Testis (tissue), 2 donors: ENCODE measurements at regions not wholly inside any gene's neighbourhood (a gene's known extent, or its start where the extent isn't known, plus 50 kb on each side); places are given as distances from the start of the nearest gene placed in this dataset.

Source experiments
- CTCF ChIP-seq, 3 experiments: fragments of 450-650 bp in 2 of 3; fragments of 200-600 bp in 1 of 3; sonication (generic) in 1 of 3; IDR thresholded peaks; one replicate each; pipeline ENCODE4 v1.5.1; 2016 to 2019; ENCODE audit warnings: antibody characterized with exemption in 3 of 3, mild to moderate bottlenecking in 2 of 3, moderate library complexity in 1 of 3
- POLR2A ChIP-seq: fragments of 450-650 bp; IDR thresholded peaks from one replicate; pipeline ENCODE4 v1.6.1; 2017; ENCODE audit warnings: antibody characterized with exemption, mild to moderate bottlenecking, moderate library complexity

DNA sequence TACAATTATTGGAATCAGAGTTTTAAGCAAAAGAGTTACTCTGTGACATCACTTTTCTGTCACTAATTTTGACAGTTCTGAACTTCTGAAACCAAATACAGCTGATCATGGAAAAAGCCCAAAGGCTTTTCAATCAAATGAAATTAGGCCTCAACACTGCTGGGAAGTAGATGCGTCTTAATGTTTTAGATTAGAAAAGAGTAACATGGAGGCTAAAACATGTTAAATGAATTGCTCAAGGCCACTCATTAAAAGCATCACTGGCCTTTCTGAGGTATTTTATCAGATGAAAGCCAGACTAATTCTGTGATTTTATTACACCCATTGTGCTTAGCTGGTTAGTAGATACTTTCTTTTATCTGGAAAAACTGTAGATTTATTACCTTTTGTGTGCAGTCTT, 672.6 kb downstream of the CENPC start:
- TF ChIP-seq CTCF (IDR thresholded peaks at IDR 0.05) (no peak), POLR2A (no peak)
